ENCODE measurements at regions not wholly inside any gene's neighbourhood (a gene's known extent, or its start where the extent isn't known, plus 50 kb on each side); places are given as distances from the start of the nearest gene placed in this dataset.

GRCh38 chr6:9942131-9942530, 472.7 kb downstream of the TFAP2A start:
- TF ChIP-seq CTCF (IDR thresholded peaks at IDR 0.05 in 2 of 3, conservative IDR thresholded peaks at IDR 0.05 in 1 of 3; ENCODE audit: borderline replicate concordance in 1 of 3, insufficient read depth in 1 of 3, low read depth in 2 of 3, low read length in 2 of 3) (no peak), YY1 (IDR thresholded peaks at IDR 0.05; ENCODE audit: extremely low read depth, insufficient replicate concordance, low read depth, low read length) (no peak), EZH2 (IDR thresholded peaks at IDR 0.05) (no peak), POLR2AphosphoS5 (IDR thresholded peaks at IDR 0.05; ENCODE audit: low read depth, low read length) (no peak), RAD21 (IDR thresholded peaks at IDR 0.05; ENCODE audit: low read depth) (no peak), JUND (IDR thresholded peaks at IDR 0.05) (no peak)
